WTC11 (cell line): ENCODE measurements at regions not wholly inside any gene's neighbourhood (a gene's known extent, or its start where the extent isn't known, plus 50 kb on each side); places are given as distances from the start of the nearest gene placed in this dataset.

ENCODE experiments used
- ATAC-seq: fragments of 200-7000 bp; cut with Tn5 transposase; 2 replicates; pipeline ENCODE4 v1.10.0; 2021; ENCODE audit warnings: mild to moderate bottlenecking, moderate library complexity
- CTCF ChIA-PET: fragments of 300-600 bp; sonication (Branson Sonifier 250); formaldehyde crosslinking; loops from one replicate; lab custom pipeline; 2021; ENCODE audit warnings: antibody characterized with exemption; lab: Charles Lee
- POLR2A ChIA-PET: fragments of 350-600 bp; sonication (Branson Sonifier 250); formaldehyde crosslinking; loops from one replicate; lab custom pipeline; 2021; ENCODE audit warnings: antibody characterized with exemption; lab: Charles Lee
- DNase-seq: peaks from one replicate; pipeline ENCODE4 v3.0.0; 2021; ENCODE audit warnings: low spot score
- H3K27ac Mint-ChIP-seq: 2 replicates; pipeline ENCODE4 v1.8.0; 2021; ENCODE audit warnings: mixed read lengths
- H3K27me3 Mint-ChIP-seq: 2 replicates; pipeline ENCODE4 v1.8.0; 2021; ENCODE audit warnings: low read depth, mild to moderate bottlenecking, moderate library complexity, mixed read lengths
- H3K36me3 Mint-ChIP-seq: 2 replicates; pipeline ENCODE4 v1.8.0; 2021; ENCODE audit warnings: mixed read lengths
- H3K4me1 Mint-ChIP-seq: 2 replicates; pipeline ENCODE4 v1.8.0; 2022; ENCODE audit warnings: mixed read lengths
- H3K4me3 Mint-ChIP-seq: 2 replicates; pipeline ENCODE4 v1.8.0; 2021; ENCODE audit warnings: mild to moderate bottlenecking, moderate library complexity, mixed read lengths
- H3K9me3 Mint-ChIP-seq: 2 replicates; pipeline ENCODE4 v1.8.0; 2021; ENCODE audit warnings: mixed read lengths
- AFF4 ChIP-seq: sonication (generic); formaldehyde crosslinking; IDR thresholded peaks from 2 replicates; pipeline ENCODE4 v1.8.1; 2023; ENCODE audit warnings: mild to moderate bottlenecking, missing genetic modification reagents, borderline replicate concordance
- AR ChIP-seq: fragments of 250-450 bp; sonication (Bioruptor Pico); IDR thresholded peaks from 2 replicates; pipeline ENCODE4 v1.9.0; 2021; ENCODE audit warnings: mild to moderate bottlenecking
- ATF1 ChIP-seq: sonication (generic); formaldehyde crosslinking; IDR thresholded peaks from 2 replicates; pipeline ENCODE4 v1.8.1; 2023; ENCODE audit warnings: mild to moderate bottlenecking, moderate library complexity, missing genetic modification reagents
- ATF3 ChIP-seq: sonication (generic); formaldehyde crosslinking; conservative IDR thresholded peaks from 2 replicates; pipeline ENCODE4 v1.8.1; 2022; ENCODE audit warnings: mild to moderate bottlenecking, missing genetic modification reagents
- EMX1 ChIP-seq: fragments of 250-450 bp; sonication (Bioruptor Pico); IDR thresholded peaks from 2 replicates; pipeline ENCODE4 v1.8.0; 2021; ENCODE audit warnings: mild to moderate bottlenecking
- ESRRA ChIP-seq: sonication (generic); formaldehyde crosslinking; IDR thresholded peaks from 2 replicates; pipeline ENCODE4 v1.8.1; 2022; ENCODE audit warnings: mild to moderate bottlenecking, missing genetic modification reagents, borderline replicate concordance
- ETV6 ChIP-seq: sonication (generic); formaldehyde crosslinking; IDR thresholded peaks from 2 replicates; pipeline ENCODE4 v1.8.1; 2022; ENCODE audit warnings: mild to moderate bottlenecking, missing genetic modification reagents
- FOXJ3 ChIP-seq: sonication (generic); formaldehyde crosslinking; IDR thresholded peaks from 2 replicates; pipeline ENCODE4 v1.9.0; 2021; ENCODE audit warnings: missing genetic modification reagents, mild to moderate bottlenecking, borderline replicate concordance
- IRF2 ChIP-seq: sonication (generic); formaldehyde crosslinking; IDR thresholded peaks from 2 replicates; pipeline ENCODE4 v1.8.0; 2022; ENCODE audit warnings: low read depth, missing genetic modification reagents, borderline replicate concordance
- MXD4 ChIP-seq: fragments of 250-450 bp; sonication (Bioruptor Pico); IDR thresholded peaks from 2 replicates; pipeline ENCODE4 v1.8.0; 2021; ENCODE audit warnings: mild to moderate bottlenecking, moderate library complexity, borderline replicate concordance
- NR2C2 ChIP-seq: sonication (generic); formaldehyde crosslinking; IDR thresholded peaks from 2 replicates; pipeline ENCODE4 v1.8.0; 2022; ENCODE audit warnings: mild to moderate bottlenecking, missing genetic modification reagents
- NR3C1 ChIP-seq: sonication (generic); formaldehyde crosslinking; conservative IDR thresholded peaks from 2 replicates; pipeline ENCODE4 v1.8.1; 2023; ENCODE audit warnings: low read depth, mild to moderate bottlenecking, missing genetic modification reagents
- TEAD1 ChIP-seq: sonication (generic); formaldehyde crosslinking; IDR thresholded peaks from 2 replicates; pipeline ENCODE4 v1.8.0; 2022; ENCODE audit warnings: mild to moderate bottlenecking, missing genetic modification reagents
- ZNF232 ChIP-seq: sonication (generic); formaldehyde crosslinking; IDR thresholded peaks from 2 replicates; pipeline ENCODE4 v1.8.0; 2022; ENCODE audit warnings: mild to moderate bottlenecking, missing genetic modification reagents
- ZNF263 ChIP-seq: sonication (generic); formaldehyde crosslinking; IDR thresholded peaks from 2 replicates; pipeline ENCODE4 v1.8.1; 2022; ENCODE audit warnings: low read depth, mild to moderate bottlenecking, moderate library complexity, missing genetic modification reagents
- ZNF317 ChIP-seq: sonication (generic); formaldehyde crosslinking; IDR thresholded peaks from 2 replicates; pipeline ENCODE4 v1.8.1; 2023; ENCODE audit warnings: low read depth, mild to moderate bottlenecking, moderate library complexity, missing genetic modification reagents, borderline replicate concordance
- ZNF396 ChIP-seq: fragments of 250-450 bp; sonication (Bioruptor Pico); IDR thresholded peaks from 2 replicates; pipeline ENCODE4 v1.8.0; 2021; ENCODE audit warnings: mild to moderate bottlenecking, moderate library complexity, borderline replicate concordance
- ZNF416 ChIP-seq: fragments of 250-450 bp; sonication (Bioruptor Pico); IDR thresholded peaks from 2 replicates; pipeline ENCODE4 v1.9.0; 2021; ENCODE audit warnings: mild to moderate bottlenecking, inconsistent platforms
- ZNF671 ChIP-seq: fragments of 250-450 bp; sonication (Bioruptor Pico); IDR thresholded peaks from 2 replicates; pipeline ENCODE4 v1.8.0; 2021; ENCODE audit warnings: mild to moderate bottlenecking
- TF ChIP-seq, protein P1 (sequence below): sonication (generic); formaldehyde crosslinking; IDR thresholded peaks from 2 replicates; pipeline ENCODE4 v1.8.1; 2023; ENCODE audit warnings: mild to moderate bottlenecking, missing genetic modification reagents, moderate library complexity
- TF ChIP-seq, protein P2 (sequence below): sonication (generic); formaldehyde crosslinking; IDR thresholded peaks from 2 replicates; pipeline ENCODE4 v1.8.1; 2023; ENCODE audit warnings: mild to moderate bottlenecking, missing genetic modification reagents
- TF ChIP-seq, protein P3 (sequence below): sonication (generic); formaldehyde crosslinking; IDR thresholded peaks from 2 replicates; pipeline ENCODE4 v1.8.1; 2022; ENCODE audit warnings: low read depth, mild to moderate bottlenecking, moderate library complexity, missing genetic modification reagents, borderline replicate concordance
- TF ChIP-seq, protein P4 (sequence below): sonication (generic); formaldehyde crosslinking; IDR thresholded peaks from 2 replicates; pipeline ENCODE4 v1.8.1; 2022; ENCODE audit warnings: missing genetic modification reagents, borderline replicate concordance

- H3K9me3 Mint-ChIP-seq: peaks cover 24% of the 10 kb centered on the region
- CTCF ChIA-PET: no interaction called here
- POLR2A ChIA-PET: no interaction called here
- TF ChIP-seq ZNF396 (no peak), FOXJ3 (CRISPR knock-in tag) (no peak), TEAD1 (CRISPR knock-in tag) (no peak), ESRRA (CRISPR knock-in tag) (no peak), EMX1 (CRISPR knock-in tag) (no peak), AR (CRISPR knock-in tag) (no peak), ZNF416 (CRISPR knock-in tag) (no peak), IRF2 (no peak), MXD4 (no peak), ZNF263 (CRISPR knock-in tag) (no peak), ZNF232 (no peak), ETV6 (no peak), NR3C1 (no peak), ATF1 (CRISPR knock-in tag) (no peak)
- TF ChIP-seq, protein P1, sequence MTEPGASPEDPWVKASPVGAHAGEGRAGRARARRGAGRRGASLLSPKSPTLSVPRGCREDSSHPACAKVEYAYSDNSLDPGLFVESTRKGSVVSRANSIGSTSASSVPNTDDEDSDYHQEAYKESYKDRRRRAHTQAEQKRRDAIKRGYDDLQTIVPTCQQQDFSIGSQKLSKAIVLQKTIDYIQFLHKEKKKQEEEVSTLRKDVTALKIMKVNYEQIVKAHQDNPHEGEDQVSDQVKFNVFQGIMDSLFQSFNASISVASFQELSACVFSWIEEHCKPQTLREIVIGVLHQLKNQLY (CRISPR knock-in tag): no peak
- TF ChIP-seq, protein P2, sequence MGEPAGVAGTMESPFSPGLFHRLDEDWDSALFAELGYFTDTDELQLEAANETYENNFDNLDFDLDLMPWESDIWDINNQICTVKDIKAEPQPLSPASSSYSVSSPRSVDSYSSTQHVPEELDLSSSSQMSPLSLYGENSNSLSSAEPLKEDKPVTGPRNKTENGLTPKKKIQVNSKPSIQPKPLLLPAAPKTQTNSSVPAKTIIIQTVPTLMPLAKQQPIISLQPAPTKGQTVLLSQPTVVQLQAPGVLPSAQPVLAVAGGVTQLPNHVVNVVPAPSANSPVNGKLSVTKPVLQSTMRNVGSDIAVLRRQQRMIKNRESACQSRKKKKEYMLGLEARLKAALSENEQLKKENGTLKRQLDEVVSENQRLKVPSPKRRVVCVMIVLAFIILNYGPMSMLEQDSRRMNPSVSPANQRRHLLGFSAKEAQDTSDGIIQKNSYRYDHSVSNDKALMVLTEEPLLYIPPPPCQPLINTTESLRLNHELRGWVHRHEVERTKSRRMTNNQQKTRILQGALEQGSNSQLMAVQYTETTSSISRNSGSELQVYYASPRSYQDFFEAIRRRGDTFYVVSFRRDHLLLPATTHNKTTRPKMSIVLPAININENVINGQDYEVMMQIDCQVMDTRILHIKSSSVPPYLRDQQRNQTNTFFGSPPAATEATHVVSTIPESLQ: no peak
- H3K27me3 Mint-ChIP-seq: peaks cover 9% of the 10 kb centered on the region
- H3K4me1 Mint-ChIP-seq: no peaks in the 10 kb centered on the region
- no peak for DNase-seq
- H3K27ac Mint-ChIP-seq: no peak overlapping the region
- H3K4me3 Mint-ChIP-seq: no peak overlapping the region
- no peak for ATAC-seq
- peaks cover 45% of the 10 kb centered on the region for H3K36me3 Mint-ChIP-seq
These were observed 328.3 kb downstream of the TMEM121 start for GRCh38 chr14:105854600-105855245.

- Mint-ChIP-seq H3K4me3 (no peak overlapping the region), H3K9me3 (peaks cover 21% of the 10 kb centered on the region), H3K4me1 (no peaks in the 10 kb centered on the region), H3K36me3 (peaks cover 44% of the 10 kb centered on the region), H3K27ac (no peak overlapping the region), H3K27me3 (peaks cover 9% of the 10 kb centered on the region)
- DNase-seq: no peak
- no peak for ATAC-seq
- ChIA-PET POLR2A (no interaction called here), CTCF (no interaction called here)
- TF ChIP-seq ZNF671 (CRISPR knock-in tag) (no peak), AFF4 (CRISPR knock-in tag) (no peak), NR2C2 (no peak), ATF3 (CRISPR knock-in tag) (no peak), ATF1 (CRISPR knock-in tag) (no peak), ZNF317 (CRISPR knock-in tag) (no peak), ETV6 (no peak)
- TF ChIP-seq, protein P3, sequence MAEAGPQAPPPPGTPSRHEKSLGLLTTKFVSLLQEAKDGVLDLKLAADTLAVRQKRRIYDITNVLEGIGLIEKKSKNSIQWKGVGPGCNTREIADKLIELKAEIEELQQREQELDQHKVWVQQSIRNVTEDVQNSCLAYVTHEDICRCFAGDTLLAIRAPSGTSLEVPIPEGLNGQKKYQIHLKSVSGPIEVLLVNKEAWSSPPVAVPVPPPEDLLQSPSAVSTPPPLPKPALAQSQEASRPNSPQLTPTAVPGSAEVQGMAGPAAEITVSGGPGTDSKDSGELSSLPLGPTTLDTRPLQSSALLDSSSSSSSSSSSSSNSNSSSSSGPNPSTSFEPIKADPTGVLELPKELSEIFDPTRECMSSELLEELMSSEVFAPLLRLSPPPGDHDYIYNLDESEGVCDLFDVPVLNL (CRISPR knock-in tag): no peak
- TF ChIP-seq, protein P4, sequence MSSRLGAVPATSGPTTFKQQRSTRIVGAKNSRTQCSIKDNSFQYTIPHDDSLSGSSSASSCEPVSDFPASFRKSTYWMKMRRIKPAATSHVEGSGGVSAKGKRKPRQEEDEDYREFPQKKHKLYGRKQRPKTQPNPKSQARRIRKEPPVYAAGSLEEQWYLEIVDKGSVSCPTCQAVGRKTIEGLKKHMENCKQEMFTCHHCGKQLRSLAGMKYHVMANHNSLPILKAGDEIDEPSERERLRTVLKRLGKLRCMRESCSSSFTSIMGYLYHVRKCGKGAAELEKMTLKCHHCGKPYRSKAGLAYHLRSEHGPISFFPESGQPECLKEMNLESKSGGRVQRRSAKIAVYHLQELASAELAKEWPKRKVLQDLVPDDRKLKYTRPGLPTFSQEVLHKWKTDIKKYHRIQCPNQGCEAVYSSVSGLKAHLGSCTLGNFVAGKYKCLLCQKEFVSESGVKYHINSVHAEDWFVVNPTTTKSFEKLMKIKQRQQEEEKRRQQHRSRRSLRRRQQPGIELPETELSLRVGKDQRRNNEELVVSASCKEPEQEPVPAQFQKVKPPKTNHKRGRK (CRISPR knock-in tag): no peak
These were observed 329.0 kb downstream of the TMEM121 start for GRCh38 chr14:105855246-105855892.
